K562 (cell line): ENCODE measurements at regions not wholly inside any gene's neighbourhood (a gene's known extent, or its start where the extent isn't known, plus 50 kb on each side); places are given as distances from the start of the nearest gene placed in this dataset.

Experiments
- ATAC-seq: fragments of 200-7000 bp; cut with Tn5 transposase; 3 replicates; pipeline ENCODE4 v1.9.1; 2020; ENCODE audit warnings: moderate library complexity
- BruUV-seq: library from RNA; stranded (reverse); fragments of 400-500 nt; replicated peaks from 2 replicates; lab custom pipeline; 2021; lab: Mats Ljungman, UMichigan
- CTCF ChIA-PET: fragments of 300-600 bp; formaldehyde crosslinking; extraction: SDS; loops from one replicate; lab custom pipeline; 2021; ENCODE audit warnings: low intra/inter-chr PET ratio; lab: Yijun Ruan, JAX
- POLR2A ChIA-PET: fragments of 300-600, 350-650 bp; sonication (Branson Sonifier 250); formaldehyde crosslinking; extraction: SDS; loops from one replicate; lab custom pipeline; 2021; ENCODE audit warnings: antibody characterized with exemption, inconsistent platforms; lab: Yijun Ruan, JAX
- DNase-seq, 4 experiments: peaks; one replicate each; pipeline versions ENCODE4 v3.0.0 to v3.0.0-alpha.2; 2011 to 2018; ENCODE audit warnings: low spot score in 3 of 4, mixed read lengths in 3 of 4; ENCODE audit errors: extremely low read depth in 1 of 4
- FAIRE-seq: peaks from 2 replicates; lab custom pipeline; 2011; peaks lifted over from hg19 to GRCh38; lab: Jason Lieb, UNC
- H2AFZ ChIP-seq: 2 replicates; pipeline ENCODE4 v1.6.0; 2011; ENCODE audit warnings: low read depth, low read length, control low read depth, inconsistent platforms
- H3K27ac ChIP-seq: fragments of 200-600 bp; 3 replicates; pipeline ENCODE4 v1.8.0; 2011; ENCODE audit warnings: low read depth, mild to moderate bottlenecking, control low read depth, inconsistent platforms, low read length, moderate library complexity, mixed read lengths; ENCODE audit errors: extremely low read depth
- H3K27me3 ChIP-seq, 2 experiments: fragments of 300-600 bp in 1 of 2; 2 replicates in 1 of 2; 3 replicates in 1 of 2; pipeline versions ENCODE4 v1.6.0 to v1.8.0; 2011; ENCODE audit warnings: inconsistent platforms in 2 of 2, low read length in 2 of 2, mild to moderate bottlenecking in 1 of 2, mixed read lengths in 1 of 2, moderate library complexity in 1 of 2; ENCODE audit not compliant: control insufficient read depth in 2 of 2, insufficient read depth in 2 of 2
- H3K36me3 ChIP-seq: fragments of 300-600 bp; 3 replicates; pipeline ENCODE4 v1.8.0; 2011; ENCODE audit warnings: mild to moderate bottlenecking, low read length, inconsistent platforms; ENCODE audit not compliant: control insufficient read depth, insufficient read depth
- H3K4me1 ChIP-seq, 2 experiments: fragments of 200-600 bp in 1 of 2; replicated peaks in 1 of 2; 2 replicates in 1 of 2; 3 replicates in 1 of 2; pipeline versions ENCODE4 v1.5.1 to v1.8.0; 2011; ENCODE audit warnings: inconsistent platforms in 2 of 2, low read length in 2 of 2, mild to moderate bottlenecking in 1 of 2, mixed read lengths in 1 of 2, moderate library complexity in 1 of 2; ENCODE audit not compliant: control insufficient read depth in 2 of 2, insufficient read depth in 2 of 2
- H3K4me2 ChIP-seq: 2 replicates; pipeline ENCODE4 v1.6.1; 2011; ENCODE audit warnings: low read length, control low read depth, inconsistent platforms, mixed read lengths; ENCODE audit not compliant: insufficient read depth
- H3K4me3 ChIP-seq: fragments of 200-600 bp; sonication (generic), shearing (Covaris generic); 2 replicates; pipeline ENCODE4 v1.5.1; 2016; ENCODE audit warnings: control low read depth, inconsistent platforms
- H3K79me2 ChIP-seq: fragments of 200-600 bp; 3 replicates; pipeline ENCODE4 v1.8.0; 2011; ENCODE audit warnings: low read length, inconsistent platforms; ENCODE audit not compliant: control insufficient read depth, insufficient read depth
- H3K9ac ChIP-seq, 2 experiments: 2 replicates each; pipeline versions ENCODE4 v1.6.0 to v1.6.1; 2011; ENCODE audit warnings: low read depth in 2 of 2, low read length in 2 of 2, control low read depth in 1 of 2, inconsistent platforms in 1 of 2, mild to moderate bottlenecking in 1 of 2, mixed read lengths in 1 of 2; ENCODE audit not compliant: insufficient read depth in 1 of 2
- H3K9me1 ChIP-seq: one replicate; pipeline ENCODE4 v1.6.0; 2011; ENCODE audit warnings: inconsistent platforms, mild to moderate bottlenecking, low read length, moderate library complexity; ENCODE audit not compliant: control insufficient read depth, insufficient read depth
- H3K9me3 ChIP-seq: replicated peaks from 2 replicates; pipeline ENCODE4 v1.5.1; 2011; ENCODE audit warnings: low read depth, low read length, inconsistent platforms; ENCODE audit not compliant: control insufficient read depth, insufficient read depth
- H4K20me1 ChIP-seq: replicated peaks from 2 replicates; pipeline ENCODE4 v1.6.1; 2011; ENCODE audit warnings: low read length, inconsistent platforms, mixed read lengths; ENCODE audit not compliant: control insufficient read depth, insufficient read depth
- KAT8 ChIP-seq: fragments of 450-650 bp; IDR thresholded peaks from 2 replicates; pipeline ENCODE4 v1.6.1; 2016; ENCODE audit warnings: low read depth, mild to moderate bottlenecking
- VEZF1 ChIP-seq: fragments of 200-800 bp; sonication (Bioruptor generic); IDR thresholded peaks from 2 replicates; pipeline ENCODE4 v1.6.1; 2017; ENCODE audit warnings: missing genetic modification characterization, missing compliant biosample characterization
- WGBS: fragments of 100-300 bp; shearing (Covaris generic); methylation state at CpG from one replicate; pipeline ENCODE4 v1.1.6; 2016; ENCODE audit warnings: low coverage, mixed read lengths; ENCODE audit not compliant: insufficient coverage; ENCODE audit errors: missing lambda C conversion rate; 5-methylcytosine and 5-hydroxymethylcytosine counted together
- in situ Hi-C: fragments of 300-500 bp; cut with MboI; formaldehyde crosslinking; loops from 4 replicates; pipeline ENCODE4 v1.15.0; 2018; ENCODE audit warnings: inconsistent platforms, mixed read lengths
- intact Hi-C: fragments of 100-400 bp; cut with micrococcal nuclease; formaldehyde crosslinking; loops from 2 replicates; pipeline ENCODE4 v1.14.2; 2022
- TF ChIP-seq, protein P1 (sequence below): fragments of 250-450 bp; sonication (Bioruptor Pico); IDR thresholded peaks from 2 replicates; pipeline ENCODE4 v1.5.0; 2021

DNA sequence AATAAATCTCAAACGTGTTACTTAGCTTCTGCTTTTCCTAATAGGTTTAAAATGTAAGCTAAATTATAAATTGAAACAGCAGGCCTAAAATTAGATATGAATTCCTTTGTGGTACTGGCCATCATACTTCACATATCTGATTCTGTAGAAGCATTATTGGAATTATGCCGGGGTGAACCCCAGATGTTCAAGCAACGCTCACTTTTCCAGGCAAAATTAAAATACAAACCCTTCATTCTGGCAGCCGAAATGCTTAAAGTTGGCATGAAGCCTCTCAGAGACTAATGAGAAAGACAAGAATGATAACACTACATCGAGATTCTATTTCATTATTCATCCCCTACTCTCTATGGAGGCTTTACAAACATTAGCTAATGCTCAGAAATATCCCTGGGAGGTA lies 1352.7 kb upstream of the ADGRL2 start:
- POLR2A ChIA-PET: no interaction called here
- H3K9me3 ChIP-seq: no peaks in the 10 kb centered on the region; the same call in 1 of the 2 replicates
- H2AFZ ChIP-seq: no peak overlapping the region
- no peak overlapping the region for H3K27ac ChIP-seq
- H3K36me3 ChIP-seq: no peaks in the 10 kb centered on the region
- H3K27me3 ChIP-seq: no peaks in the 10 kb centered on the region
- intact Hi-C loops: no loop called here
- 0% methylated on average over 5 of the region's 5 CpGs for WGBS
- no peak for ATAC-seq
- DNase-seq: no peak
- no peak for FAIRE-seq
- no peak overlapping the region for H3K4me3 ChIP-seq
- no TSS peak for BruUV-seq
- no peaks in the 10 kb centered on the region for H3K79me2 ChIP-seq
- no peak for TF ChIP-seq VEZF1
- no peak for TF ChIP-seq KAT8
- TF ChIP-seq, all 486 proteins: peak for 0
- no peaks in the 10 kb centered on the region for H3K4me1 ChIP-seq
- in situ Hi-C loops: no loop called here
- H3K9ac ChIP-seq: no peak overlapping the region
- H3K4me2 ChIP-seq: no peak overlapping the region
- CTCF ChIA-PET: no interaction called here
- no peaks in the 10 kb centered on the region for H4K20me1 ChIP-seq
- H3K9me1 ChIP-seq: no peaks in the 10 kb centered on the region

DNA sequence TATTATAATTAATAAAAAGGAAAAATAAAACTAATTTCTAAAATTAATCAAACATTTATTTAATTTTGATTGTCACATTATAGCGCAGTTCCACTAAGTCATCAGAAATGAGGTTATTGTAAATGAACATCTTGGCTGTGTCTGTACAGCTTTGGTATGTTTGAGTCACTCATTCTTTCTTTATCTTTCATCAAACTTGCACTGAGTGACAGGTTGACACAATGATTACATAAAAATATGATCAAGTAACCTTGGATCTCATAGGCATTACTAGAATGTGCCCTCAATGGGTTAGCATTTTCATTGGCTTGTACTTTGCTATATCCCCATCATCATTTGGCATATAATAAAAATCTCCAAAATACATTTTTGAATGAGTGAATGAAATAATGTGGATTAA lies 1353.2 kb upstream of the ADGRL2 start:
- in situ Hi-C loops: no loop called here
- Histone ChIP-seq H3K9ac (no peak overlapping the region), H3K4me3 (no peak overlapping the region), H4K20me1 (no peaks in the 10 kb centered on the region), H3K4me1 (no peaks in the 10 kb centered on the region), H3K9me1 (no peaks in the 10 kb centered on the region), H3K4me2 (no peak overlapping the region), H2AFZ (no peak overlapping the region), H3K27me3 (no peaks in the 10 kb centered on the region), H3K27ac (no peak overlapping the region), H3K79me2 (no peaks in the 10 kb centered on the region), H3K36me3 (no peaks in the 10 kb centered on the region), H3K9me3 (no peaks in the 10 kb centered on the region; the same call in 1 of the 2 replicates)
- ChIA-PET CTCF (no interaction called here), POLR2A (no interaction called here)
- DNase-seq (no peak), ATAC-seq (no peak), FAIRE-seq (no peak)
- 6% methylated on average over 1 of the region's 1 CpG for WGBS
- TF ChIP-seq, protein P1, sequence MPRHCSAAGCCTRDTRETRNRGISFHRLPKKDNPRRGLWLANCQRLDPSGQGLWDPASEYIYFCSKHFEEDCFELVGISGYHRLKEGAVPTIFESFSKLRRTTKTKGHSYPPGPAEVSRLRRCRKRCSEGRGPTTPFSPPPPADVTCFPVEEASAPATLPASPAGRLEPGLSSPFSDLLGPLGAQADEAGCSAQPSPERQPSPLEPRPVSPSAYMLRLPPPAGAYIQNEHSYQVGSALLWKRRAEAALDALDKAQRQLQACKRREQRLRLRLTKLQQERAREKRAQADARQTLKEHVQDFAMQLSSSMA: no peak
- no TSS peak for BruUV-seq
- intact Hi-C loops: no loop called here
